Colonic mucosa (tissue), 4 donors: ENCODE measurements at regions not wholly inside any gene's neighbourhood (a gene's known extent, or its start where the extent isn't known, plus 50 kb on each side); places are given as distances from the start of the nearest gene placed in this dataset.

Source experiments
- DNase-seq: peaks from one replicate; pipeline ENCODE4 v3.0.0-alpha.2; 2020
- H3K27ac ChIP-seq: fragments of 200-600 bp; one replicate; pipeline ENCODE4 v1.8.0; 2021
- H3K27me3 ChIP-seq: fragments of 200-600 bp; one replicate; pipeline ENCODE4 v1.8.0; 2021
- H3K36me3 ChIP-seq: fragments of 200-600 bp; one replicate; pipeline ENCODE4 v1.8.0; 2021
- H3K4me1 ChIP-seq: fragments of 200-600 bp; one replicate; pipeline ENCODE4 v1.8.0; 2021; ENCODE audit warnings: mild to moderate bottlenecking
- H3K4me3 ChIP-seq: fragments of 200-600 bp; one replicate; pipeline ENCODE4 v1.8.0; 2021
- H3K9ac ChIP-seq, 2 donors: one replicate each; pipeline ENCODE4 v1.7.0; 2013; ENCODE audit warnings: control low read depth in 2 of 2, low read depth in 2 of 2, low read length in 2 of 2
- H3K9me3 ChIP-seq: fragments of 200-600 bp; one replicate; pipeline ENCODE4 v1.8.0; 2021
- CTCF ChIP-seq: fragments of 200-600 bp; IDR thresholded peaks from one replicate; pipeline ENCODE4 v1.8.0; 2022; ENCODE audit warnings: antibody characterized with exemption, mild to moderate bottlenecking
- intact Hi-C: fragments of 100-400 bp; cut with DNase I; formaldehyde crosslinking; loops from one replicate; pipeline ENCODE4 v1.14.1; 2022
- donor health status: healthy.
- donor health status: DM: no; HTN: no; CAD: no.
- donor health status: DM: no; HTN: no; CAD: no.

GRCh38 chr2:238693337-238694093 lies 154.4 kb upstream of the TWIST2 start:
- no peak for TF ChIP-seq CTCF
- intact Hi-C loops = no loop called here

GRCh38 chr2:238694136-238694755 lies 153.6 kb upstream of the TWIST2 start:
- intact Hi-C loops = no loop called here
- no peaks in the 10 kb centered on the region for H3K9me3 ChIP-seq
- H3K36me3 ChIP-seq = no peaks in the 10 kb centered on the region

More at GRCh38 chr2:238693337-238694093, 154.4 kb upstream of the TWIST2 start:
- Histone ChIP-seq H3K4me1 (no peaks in the 10 kb centered on the region), H3K27me3 (no peaks in the 10 kb centered on the region), H3K4me3 (no peak overlapping the region), H3K36me3 (no peaks in the 10 kb centered on the region), H3K9me3 (no peaks in the 10 kb centered on the region), H3K27ac (no peak overlapping the region), H3K9ac (no peak overlapping the region)
- no peak for DNase-seq

GRCh38 chr2:238694922-238695321 lies 153.0 kb upstream of the TWIST2 start:
- H3K4me3 ChIP-seq = no peak overlapping the region
- H3K9ac ChIP-seq = no peak overlapping the region
- no peaks in the 10 kb centered on the region for H3K4me1 ChIP-seq
- no peak for TF ChIP-seq CTCF
- H3K9me3 ChIP-seq = no peaks in the 10 kb centered on the region
- no peak overlapping the region for H3K27ac ChIP-seq
- DNase-seq = no peak
- intact Hi-C loops = no loop called here
- no peaks in the 10 kb centered on the region for H3K36me3 ChIP-seq
- H3K27me3 ChIP-seq = no peaks in the 10 kb centered on the region

More at GRCh38 chr2:238694136-238694755, 153.6 kb upstream of the TWIST2 start:
- Histone ChIP-seq H3K4me3 (no peak overlapping the region), H3K27me3 (no peaks in the 10 kb centered on the region), H3K9ac (no peak overlapping the region), H3K4me1 (no peaks in the 10 kb centered on the region), H3K27ac (no peak overlapping the region)
- DNase-seq = no peak
- no peak for TF ChIP-seq CTCF

- H3K4me3 ChIP-seq = no peak overlapping the region
- H3K9ac ChIP-seq = no peak overlapping the region
- no peak overlapping the region for H3K27ac ChIP-seq
- H3K9me3 ChIP-seq = no peaks in the 10 kb centered on the region
- H3K27me3 ChIP-seq = no peaks in the 10 kb centered on the region
- intact Hi-C loops = no loop called here
- peak; percentile 17 for DNase-seq
- no peak for TF ChIP-seq CTCF
- H3K4me1 ChIP-seq = no peaks in the 10 kb centered on the region
- no peaks in the 10 kb centered on the region for H3K36me3 ChIP-seq
These were observed 152.3 kb upstream of the TWIST2 start for GRCh38 chr2:238695538-238695937.

GRCh38 chr2:238696331-238696730 lies 151.6 kb upstream of the TWIST2 start:
- no peak overlapping the region for H3K4me3 ChIP-seq
- no peak overlapping the region for H3K27ac ChIP-seq
- no peak for TF ChIP-seq CTCF
- H3K36me3 ChIP-seq = no peaks in the 10 kb centered on the region
- H3K9ac ChIP-seq = no peak overlapping the region
- intact Hi-C loops = no loop called here
- no peak for DNase-seq
- no peaks in the 10 kb centered on the region for H3K27me3 ChIP-seq
- no peaks in the 10 kb centered on the region for H3K4me1 ChIP-seq
- no peaks in the 10 kb centered on the region for H3K9me3 ChIP-seq
